ENCODE measurements at regions not wholly inside any gene's neighbourhood (a gene's known extent, or its start where the extent isn't known, plus 50 kb on each side); places are given as distances from the start of the nearest gene placed in this dataset.

- no peak for DNase-seq
Observed at GRCh38 chr2:176508374-176508773, 239.1 kb downstream of the MTX2 start.

GRCh38 chr2:176508984-176509740 lies 239.9 kb downstream of the MTX2 start:
- no peak for DNase-seq

GRCh38 chr2:176514276-176514675 lies 245.0 kb downstream of the MTX2 start:
- no peak for DNase-seq

GRCh38 chr2:176514805-176515500 lies 245.7 kb downstream of the MTX2 start:
- DNase-seq = no peak

GRCh38 chr2:176516051-176516602 lies 246.9 kb downstream of the MTX2 start:
- no peak for DNase-seq

- DNase-seq = no peak
Observed at GRCh38 chr2:176518823-176519222, 249.6 kb downstream of the MTX2 start.

- no peak for DNase-seq
Observed at GRCh38 chr2:176521878-176522670, 252.8 kb downstream of the MTX2 start.

GRCh38 chr2:176525086-176525485 lies 255.8 kb downstream of the MTX2 start:
- no peak for DNase-seq

- DNase-seq = peak; percentile 72
Observed at GRCh38 chr2:176526995-176527901, 258.0 kb downstream of the MTX2 start.

- no peak for DNase-seq
Observed at GRCh38 chr2:176531608-176532007, 262.4 kb downstream of the MTX2 start.

GRCh38 chr2:176533505-176534193 lies 264.4 kb downstream of the MTX2 start:
- no peak for DNase-seq

GRCh38 chr2:176534798-176535466 lies 265.7 kb downstream of the MTX2 start:
- DNase-seq = peak; percentile 87

GRCh38 chr2:176535467-176536113 lies 266.3 kb downstream of the MTX2 start:
- peak; percentile 60 for DNase-seq

- DNase-seq = peak; percentile 34
Observed at GRCh38 chr2:176536439-176537133, 267.3 kb downstream of the MTX2 start.

GRCh38 chr2:176537932-176538331 lies 268.7 kb downstream of the MTX2 start:
- no peak for DNase-seq

GRCh38 chr2:176540995-176541394 lies 271.8 kb downstream of the MTX2 start:
- DNase-seq = no peak

GRCh38 chr2:176542476-176542875 lies 273.2 kb downstream of the MTX2 start:
- no peak for DNase-seq

GRCh38 chr2:176544557-176544956 lies 275.3 kb downstream of the MTX2 start:
- DNase-seq = no peak
